SK-N-SH treated with all-trans-retinoic acid at 6 μM for 48 hours (cell line): ENCODE measurements at regions not wholly inside any gene's neighbourhood (a gene's known extent, or its start where the extent isn't known, plus 50 kb on each side); places are given as distances from the start of the nearest gene placed in this dataset.

Experiments used
- ARNTL ChIP-seq: fragments of 450-650 bp; formaldehyde crosslinking; IDR thresholded peaks from 2 replicates; pipeline ENCODE4 v1.5.0; 2020; ENCODE audit warnings: low read depth, mild to moderate bottlenecking, moderate library complexity, borderline replicate concordance
- BACH2 ChIP-seq: fragments of 250-450 bp; sonication (Bioruptor Pico); IDR thresholded peaks from 2 replicates; pipeline ENCODE4 v1.9.0; 2021; ENCODE audit warnings: mild to moderate bottlenecking, borderline replicate concordance
- CREB5 ChIP-seq: fragments of 250-450 bp; sonication (Bioruptor Pico); IDR thresholded peaks from 2 replicates; pipeline ENCODE4 v1.5.1; 2020; ENCODE audit warnings: low read depth, mild to moderate bottlenecking, moderate library complexity
- PATZ1 ChIP-seq: fragments of 250-450 bp; sonication (Bioruptor Pico); IDR thresholded peaks from 2 replicates; pipeline ENCODE4 v1.8.0; 2020; ENCODE audit warnings: mild to moderate bottlenecking, moderate library complexity, borderline replicate concordance
- PPARA ChIP-seq: fragments of 250-450 bp; sonication (Bioruptor Pico); IDR thresholded peaks from 2 replicates; pipeline ENCODE4 v1.5.0; 2020; ENCODE audit warnings: mild to moderate bottlenecking, borderline replicate concordance
- RARB ChIP-seq: fragments of 250-450 bp; sonication (Bioruptor Pico); IDR thresholded peaks from 2 replicates; pipeline ENCODE4 v1.8.0; 2021; ENCODE audit warnings: mild to moderate bottlenecking, moderate library complexity
- ZC3H10 ChIP-seq: fragments of 250-450 bp; sonication (Bioruptor Pico); IDR thresholded peaks from 2 replicates; pipeline ENCODE4 v1.5.1; 2021; ENCODE audit warnings: mild to moderate bottlenecking, moderate library complexity
- ZFP30 ChIP-seq: fragments of 450-650 bp; formaldehyde crosslinking; IDR thresholded peaks from 2 replicates; pipeline ENCODE4 v1.5.0; 2022; ENCODE audit warnings: mild to moderate bottlenecking, moderate library complexity
- ZNF70 ChIP-seq: fragments of 450-650 bp; formaldehyde crosslinking; IDR thresholded peaks from 2 replicates; pipeline ENCODE4 v1.5.0; 2020; ENCODE audit warnings: mild to moderate bottlenecking, moderate library complexity

GRCh38 chr5:124824637-124825158 lies 78.3 kb upstream of the ZNF608 start:
- TF ChIP-seq RARB (CRISPR knock-in tag) (no peak), PATZ1 (CRISPR knock-in tag) (peak; percentile 44; the same call in 1 of the 2 replicates), ZC3H10 (0 out of 2 replicates have a peak, but pooled peaks have one; percentile 15), ZFP30 (CRISPR knock-in tag) (no peak), ZNF70 (no peak), PPARA (CRISPR knock-in tag) (no peak), ARNTL (CRISPR knock-in tag) (no peak), CREB5 (peak; percentile 67; the same call in 1 of the 2 replicates), BACH2 (CRISPR knock-in tag) (no peak)
